NCI-H187 treated with DMSO at 0.1 percent for 48 hours (cell line): ENCODE measurements at regions not wholly inside any gene's neighbourhood (a gene's known extent, or its start where the extent isn't known, plus 50 kb on each side); places are given as distances from the start of the nearest gene placed in this dataset.

Experiments
- DNase-seq: peaks from one replicate; lab custom pipeline; 2025; lab: John Stamatoyannopoulos, UW

GRCh38 chr9:126153382-126153781 lies 173.2 kb upstream of the MVB12B start:
- no peak for DNase-seq

- no peak for DNase-seq
Measured at GRCh38 chr9:126154182-126154827, 172.3 kb upstream of the MVB12B start.

GRCh38 chr9:126154869-126155268 lies 171.8 kb upstream of the MVB12B start:
- DNase-seq = no peak

GRCh38 chr9:126155756-126156664 lies 170.6 kb upstream of the MVB12B start:
- no peak for DNase-seq

- DNase-seq = no peak
Measured at GRCh38 chr9:126156898-126157297, 169.7 kb upstream of the MVB12B start.

DNA sequence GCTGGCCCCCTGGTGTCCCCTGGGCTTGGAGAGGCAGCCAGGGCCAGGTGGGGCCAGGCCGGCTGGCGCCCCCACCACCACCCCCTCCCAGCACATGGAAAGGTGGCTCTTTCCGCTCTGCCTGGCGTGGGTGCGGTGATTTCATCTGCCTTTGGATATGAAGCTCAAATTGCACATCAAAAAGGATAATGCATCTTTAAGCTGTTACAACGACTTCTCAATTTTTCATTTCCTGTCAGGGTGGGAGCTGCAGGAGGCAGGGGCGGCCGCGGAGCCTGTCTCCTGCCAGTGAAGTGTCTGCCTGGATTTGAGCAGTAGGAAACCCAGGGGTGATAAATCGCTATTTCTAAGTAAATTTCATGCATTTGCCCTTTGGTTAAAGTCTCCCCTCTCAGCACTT lies 169.2 kb upstream of the MVB12B start:
- no peak for DNase-seq

GRCh38 chr9:126157826-126158587 lies 168.6 kb upstream of the MVB12B start:
- no peak for DNase-seq

- DNase-seq = no peak
Measured at GRCh38 chr9:126158588-126159429, 167.8 kb upstream of the MVB12B start.

GRCh38 chr9:126159430-126160060 lies 167.1 kb upstream of the MVB12B start:
- no peak for DNase-seq

DNA sequence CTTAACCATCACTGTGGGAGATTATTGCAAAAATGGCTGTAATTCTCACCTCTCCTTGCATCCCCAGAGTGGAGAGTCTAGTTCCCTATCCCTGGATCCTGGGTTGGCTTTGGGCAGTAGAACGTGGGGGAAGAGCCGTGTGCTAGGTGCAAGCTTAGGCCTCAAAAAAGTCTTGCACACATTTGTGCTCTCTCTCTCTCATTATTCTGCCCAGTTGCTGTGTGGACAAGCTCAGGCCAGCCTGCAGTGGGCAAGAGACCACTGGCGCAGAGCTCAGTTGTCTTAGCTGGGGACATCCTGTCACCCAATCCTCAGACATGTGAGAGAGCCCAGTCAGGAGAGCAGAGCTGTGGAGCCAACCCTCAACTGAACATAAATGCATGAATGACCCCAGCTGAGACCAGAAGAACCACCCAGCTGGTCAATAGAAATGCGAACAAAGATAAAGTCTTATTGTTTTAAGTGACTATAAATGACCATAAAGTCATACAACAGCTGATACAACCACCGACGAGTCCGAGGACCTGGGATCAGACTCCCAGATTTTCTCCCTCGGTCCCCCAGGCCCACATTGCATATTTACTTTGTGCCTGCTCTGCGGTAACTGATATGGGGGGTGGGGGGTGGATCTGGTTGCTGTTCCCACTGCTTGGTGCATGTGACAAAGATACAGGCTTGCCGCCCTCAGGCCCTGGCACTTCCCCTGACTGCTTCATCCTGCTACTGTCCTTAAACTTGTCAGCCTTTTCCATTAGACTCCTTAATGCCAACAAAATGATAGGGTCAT lies 166.4 kb upstream of the MVB12B start:
- DNase-seq = no peak

DNA sequence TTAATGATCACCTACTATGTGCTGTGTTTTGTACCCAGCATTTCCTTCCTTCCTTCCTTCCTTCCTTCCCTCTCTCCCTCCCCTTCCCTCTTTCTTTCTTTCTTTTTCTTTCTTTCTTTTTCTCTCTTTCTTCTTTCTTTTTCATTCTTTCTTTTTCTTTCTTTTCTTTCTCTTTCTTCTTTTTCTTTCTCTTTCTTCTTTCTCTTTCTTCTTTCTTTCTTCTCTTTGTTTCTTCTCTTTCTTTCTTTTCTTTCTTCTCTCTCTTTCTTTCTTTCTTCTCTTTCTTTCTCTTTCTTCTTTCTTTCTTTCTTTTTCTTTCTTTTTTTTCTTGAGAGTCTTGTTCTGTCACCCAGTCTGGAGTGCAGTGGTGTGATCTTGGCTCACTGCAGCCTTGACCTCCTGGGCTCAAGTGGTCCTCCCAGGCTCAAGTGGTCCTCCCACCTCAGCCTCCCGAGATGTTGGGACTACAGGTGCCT lies 165.7 kb upstream of the MVB12B start:
- DNase-seq = no peak

- no peak for DNase-seq
Measured at GRCh38 chr9:126162611-126163381, 163.8 kb upstream of the MVB12B start.

GRCh38 chr9:126164796-126165525 lies 161.7 kb upstream of the MVB12B start:
- DNase-seq = no peak

GRCh38 chr9:126165755-126166154 lies 160.9 kb upstream of the MVB12B start:
- no peak for DNase-seq

- DNase-seq = no peak
Measured at GRCh38 chr9:126166291-126166690, 160.3 kb upstream of the MVB12B start.

DNA sequence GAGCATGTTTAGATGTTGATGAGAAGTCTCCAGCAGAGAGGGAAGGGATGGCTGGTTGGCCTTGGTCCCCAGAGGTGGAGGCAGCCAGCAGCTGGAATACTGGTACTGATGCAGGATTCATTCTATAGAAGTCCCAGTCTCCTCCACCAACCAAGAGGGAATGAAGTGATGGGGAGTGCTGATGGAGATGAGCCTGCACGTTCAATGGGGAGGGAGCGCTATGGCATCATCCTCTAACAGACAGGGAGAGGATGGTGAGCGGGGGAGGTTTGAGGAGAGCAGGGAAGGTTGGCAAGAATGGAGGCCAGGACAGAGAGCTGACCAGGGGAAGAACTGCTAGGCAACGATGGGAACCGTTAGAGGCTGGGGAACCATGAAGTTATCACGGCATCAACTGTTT lies 159.8 kb upstream of the MVB12B start:
- DNase-seq = no peak

DNA sequence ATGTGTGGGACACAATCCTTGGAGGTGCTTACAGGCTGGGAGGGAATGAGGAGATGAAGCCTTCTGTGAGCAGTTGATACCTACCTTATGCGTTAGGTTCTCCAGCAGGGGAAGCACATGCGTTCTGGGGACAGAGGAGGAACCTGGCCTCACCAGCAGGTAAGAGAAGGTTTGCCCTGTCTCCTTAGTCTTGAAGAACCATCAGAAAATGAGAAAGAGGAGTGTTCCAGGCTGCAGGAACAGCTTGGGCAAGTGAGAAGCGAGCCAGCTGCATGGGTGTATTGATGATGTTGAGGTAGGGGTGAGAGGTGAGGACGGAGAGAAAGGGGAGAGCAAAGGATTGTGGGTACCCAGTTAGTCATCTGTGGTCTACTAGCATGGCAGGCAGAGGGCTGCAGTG lies 156.9 kb upstream of the MVB12B start:
- DNase-seq = no peak

- no peak for DNase-seq
Measured at GRCh38 chr9:126170286-126170823, 156.3 kb upstream of the MVB12B start.

- no peak for DNase-seq
Measured at GRCh38 chr9:126171641-126172040, 155.0 kb upstream of the MVB12B start.
